Stimulated activated CD4-positive, alpha-beta T cell treated with anti-CD3 and anti-CD28 coated beads, TNF-alpha, amount 100 ng/mL, for 4 hours (primary cell): ENCODE measurements at regions not wholly inside any gene's neighbourhood (a gene's known extent, or its start where the extent isn't known, plus 50 kb on each side); places are given as distances from the start of the nearest gene placed in this dataset.
A peak's percentile ranks its signal among the peaks of the same experiment; 100 is the strongest.

Experiments used
- DNase-seq, 3 experiments: peaks; one replicate each; pipeline ENCODE4 v3.0.0-alpha.2; 2020; ENCODE audit warnings: low read depth in 3 of 3

- DNase-seq: no peak
Measured at GRCh38 chr6:168968801-168969200, 284.8 kb downstream of the THBS2 start.

- DNase-seq: no peak
Measured at GRCh38 chr6:168968228-168968627, 285.4 kb downstream of the THBS2 start.

DNA sequence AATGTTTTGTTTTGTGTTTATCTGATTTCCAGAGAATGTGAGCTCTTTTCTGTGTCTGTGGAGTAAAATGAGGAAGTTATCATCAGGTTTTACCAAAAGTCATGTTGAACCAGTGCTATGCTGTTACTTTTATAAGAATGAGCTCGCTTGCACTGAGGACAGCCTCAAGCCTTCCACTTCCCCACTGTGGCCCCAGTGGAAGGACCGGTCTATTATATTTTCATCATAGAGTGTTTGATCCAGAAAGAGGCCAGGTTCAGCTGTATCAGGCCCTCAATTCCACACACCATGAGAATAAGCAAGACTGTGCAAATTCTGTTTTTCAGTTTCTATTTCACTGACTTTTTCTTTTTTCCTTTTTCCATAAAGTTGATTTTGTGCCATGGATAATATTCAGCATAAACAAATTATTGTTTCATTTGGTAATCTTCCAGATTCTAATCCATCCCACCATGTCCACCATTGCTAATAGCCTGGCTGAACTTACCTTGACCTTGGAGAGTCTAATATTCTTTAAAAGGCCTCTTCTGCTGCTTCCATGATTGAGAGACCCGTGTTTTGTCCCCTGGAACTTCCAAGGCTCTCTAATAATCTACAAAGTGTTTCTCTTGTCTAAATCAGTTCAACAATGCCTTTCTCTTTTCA, 286.2 kb downstream of the THBS2 start:
- no peak for DNase-seq

GRCh38 chr6:168964138-168964835, 289.4 kb downstream of the THBS2 start:
- no peak for DNase-seq

GRCh38 chr6:168962886-168963285, 290.8 kb downstream of the THBS2 start:
- DNase-seq: no peak

DNA sequence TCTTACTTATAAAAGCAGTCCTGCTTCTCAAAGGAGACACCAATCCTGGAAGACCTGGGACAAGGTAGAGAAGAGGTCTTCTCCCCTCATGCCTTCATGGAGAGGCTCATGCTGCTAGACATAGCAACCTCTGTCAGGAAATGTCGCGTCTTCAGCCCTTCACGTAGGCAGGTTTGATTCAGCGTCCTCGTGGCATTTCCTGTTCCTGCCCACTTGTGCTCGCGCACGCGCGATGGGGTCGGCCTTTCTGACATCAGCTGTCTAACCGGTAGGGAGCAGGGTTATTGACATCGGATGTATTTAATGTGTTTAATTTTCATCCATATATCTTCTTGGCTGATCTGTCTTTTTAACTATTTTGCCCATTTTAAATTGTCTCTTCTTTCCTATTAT, 292.4 kb downstream of the THBS2 start:
- no peak for DNase-seq

GRCh38 chr6:168960551-168961263, 292.9 kb downstream of the THBS2 start:
- DNase-seq: no peak

- DNase-seq: no peak
Measured at GRCh38 chr6:168959696-168960095, 293.9 kb downstream of the THBS2 start.

DNA sequence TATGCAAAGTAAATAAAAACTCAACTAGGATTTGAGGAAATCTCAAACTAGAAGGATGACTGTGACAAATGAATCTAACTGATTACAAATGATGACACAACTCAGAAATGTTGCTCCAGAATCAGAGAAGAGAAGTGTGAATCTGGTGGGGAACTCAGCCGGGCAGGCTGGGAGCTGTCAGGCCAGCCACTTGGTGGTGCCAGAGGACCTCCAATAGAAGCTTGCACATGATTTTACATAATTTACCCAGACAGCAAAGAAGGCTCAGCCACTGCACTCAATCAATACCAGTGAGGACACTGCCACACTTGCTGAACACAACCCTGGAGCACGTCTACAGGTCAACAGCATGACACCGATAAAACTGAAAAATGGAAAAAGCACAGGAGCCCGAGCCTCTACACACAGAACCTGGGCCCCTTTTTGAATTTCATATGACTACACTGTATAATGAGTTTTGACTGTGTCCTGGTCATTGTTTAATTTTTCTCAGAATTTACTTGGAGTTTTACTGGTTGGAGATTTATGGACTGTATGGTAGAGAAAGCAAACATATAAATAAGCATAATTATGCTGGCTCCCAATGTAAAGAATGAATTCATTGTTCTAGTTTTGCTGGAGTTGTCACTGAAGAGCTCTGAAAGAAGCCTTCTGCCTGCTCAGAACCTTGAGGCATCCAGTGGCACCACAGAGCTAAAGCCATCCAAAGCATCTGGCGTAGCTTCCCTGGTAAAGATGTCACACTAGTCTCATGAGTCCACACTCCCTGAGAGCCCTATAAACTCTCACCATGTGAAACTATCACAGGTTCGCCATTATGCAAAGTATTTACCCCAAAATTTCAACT, 296.5 kb downstream of the THBS2 start:
- peak in 1 of 3 experiments; percentile 9 for DNase-seq

- DNase-seq: no peak
Measured at GRCh38 chr6:168956141-168956838, 297.4 kb downstream of the THBS2 start.

GRCh38 chr6:168953461-168953860, 300.2 kb downstream of the THBS2 start:
- DNase-seq: no peak

DNA sequence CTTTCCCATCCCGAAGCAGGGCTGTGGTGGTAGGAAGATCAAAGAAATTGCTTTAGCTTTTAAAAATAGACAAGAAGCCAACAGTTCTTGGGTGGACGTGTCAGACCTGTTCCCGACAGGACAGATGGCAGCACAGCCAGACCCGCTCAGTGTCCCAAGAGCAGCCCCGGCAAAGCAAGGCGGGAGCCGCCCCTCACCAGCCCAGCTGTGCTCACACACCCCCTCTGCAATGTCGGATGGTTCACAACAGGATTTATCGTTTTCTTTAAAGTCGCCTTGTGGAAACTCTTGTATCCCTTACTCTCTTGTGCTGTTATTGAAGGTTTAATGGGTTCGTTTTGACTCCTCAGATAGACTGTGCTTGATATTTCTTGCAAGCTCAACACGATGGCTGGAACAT, 302.4 kb downstream of the THBS2 start:
- DNase-seq: no peak

DNA sequence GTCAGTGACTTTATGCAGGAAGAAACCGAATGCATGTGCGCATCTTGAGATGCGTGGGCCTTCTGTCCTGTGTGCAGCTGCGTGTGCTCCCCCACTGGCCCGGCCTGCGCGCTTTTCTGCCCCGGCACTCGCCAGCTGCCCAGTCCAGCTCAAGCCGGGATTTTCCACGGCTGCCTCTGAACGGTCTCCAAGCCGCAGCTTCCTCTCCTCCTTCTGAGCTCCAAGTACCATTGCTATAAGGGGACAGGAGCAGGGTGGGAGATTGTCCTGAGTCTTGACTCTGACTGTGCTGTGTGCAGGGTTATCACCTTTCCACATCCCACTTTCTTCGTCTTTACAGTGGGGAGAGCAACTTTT, 302.8 kb downstream of the THBS2 start:
- no peak for DNase-seq

DNA sequence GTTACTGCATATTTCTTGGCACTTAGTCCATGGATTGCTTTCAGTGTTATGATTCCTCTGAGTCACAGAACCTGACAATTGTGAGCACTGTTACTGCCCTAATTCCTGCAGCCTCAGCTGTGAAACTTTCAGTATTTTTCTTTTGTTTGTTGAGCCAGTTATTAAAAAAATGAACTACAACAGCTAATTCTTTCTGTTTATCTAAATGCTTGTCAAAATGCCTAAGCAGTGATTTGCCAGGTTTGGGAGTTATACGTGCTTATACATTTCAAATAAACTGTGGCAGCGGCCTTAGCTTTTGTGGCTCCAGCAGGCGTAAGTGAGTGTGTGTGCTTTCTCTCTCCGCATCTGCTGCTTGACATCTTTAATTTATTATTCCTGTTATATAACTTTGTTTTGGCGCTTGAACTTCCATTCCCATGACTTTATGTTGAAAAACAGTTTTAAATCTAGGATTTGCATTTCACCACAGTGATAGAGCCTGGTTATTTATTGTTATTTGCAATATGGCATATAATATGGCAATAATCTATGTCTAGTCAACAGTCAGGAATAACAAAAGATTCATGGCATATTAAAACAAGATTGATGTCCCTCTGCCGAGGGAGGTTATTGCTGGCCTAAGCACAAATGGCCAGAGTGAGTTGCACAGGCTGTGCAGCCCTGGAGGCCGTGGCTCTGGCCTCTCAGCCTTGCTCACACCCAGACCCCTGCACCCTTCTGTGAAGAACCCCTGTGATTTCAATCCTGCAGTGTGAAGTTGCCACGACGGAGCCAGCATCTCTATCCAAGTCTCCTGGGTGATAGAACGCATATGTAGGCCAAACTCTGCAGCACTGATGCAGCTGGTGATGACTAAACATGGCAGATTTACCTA, 303.4 kb downstream of the THBS2 start:
- DNase-seq: no peak

- DNase-seq: no peak
Measured at GRCh38 chr6:168948990-168949531, 304.6 kb downstream of the THBS2 start.

DNA sequence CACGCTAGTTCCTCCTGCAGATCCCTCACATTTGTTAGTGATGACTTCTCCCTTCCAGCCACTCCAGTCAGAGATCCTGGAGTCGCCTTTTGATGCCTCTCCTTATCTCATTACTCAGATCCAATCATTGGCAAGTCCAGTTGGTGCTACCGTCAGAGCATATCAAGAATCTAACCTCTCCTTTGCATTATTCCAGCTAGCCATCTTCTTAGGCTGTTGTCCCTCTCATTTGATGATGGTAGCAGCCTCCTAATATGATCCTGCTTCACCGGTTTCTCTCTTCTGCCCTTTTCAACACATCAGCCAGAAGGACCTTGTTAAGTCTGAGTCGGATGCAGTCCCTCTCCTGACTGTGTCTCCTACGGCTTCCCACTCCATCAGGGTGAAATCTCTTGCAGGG, 305.6 kb downstream of the THBS2 start:
- no peak for DNase-seq

GRCh38 chr6:168943231-168943905, 310.3 kb downstream of the THBS2 start:
- DNase-seq: no peak

- no peak for DNase-seq
Measured at GRCh38 chr6:168942646-168943045, 311.0 kb downstream of the THBS2 start.

- DNase-seq: no peak
Measured at GRCh38 chr6:168941036-168941435, 312.6 kb downstream of the THBS2 start.

- no peak for DNase-seq
Measured at GRCh38 chr6:168939796-168940195, 313.9 kb downstream of the THBS2 start.
